Duodenal mucosa (tissue), 2 donors: ENCODE measurements at regions not wholly inside any gene's neighbourhood (a gene's known extent, or its start where the extent isn't known, plus 50 kb on each side); places are given as distances from the start of the nearest gene placed in this dataset.

Source experiments
- H3K27ac ChIP-seq: one replicate; pipeline ENCODE4 v1.7.0; 2013; ENCODE audit warnings: low read depth, low read length
- H3K27me3 ChIP-seq, 2 donors: one replicate each; pipeline ENCODE4 v1.7.0; 2013; ENCODE audit warnings: low read length in 2 of 2, control low read depth in 1 of 2; ENCODE audit not compliant: insufficient read depth in 2 of 2, control insufficient read depth in 1 of 2
- H3K36me3 ChIP-seq, 2 donors: one replicate each; pipeline ENCODE4 v1.7.0; 2013; ENCODE audit warnings: low read length in 2 of 2, control low read depth in 1 of 2; ENCODE audit not compliant: insufficient read depth in 2 of 2, control insufficient read depth in 1 of 2
- H3K4me1 ChIP-seq, 2 donors: one replicate each; pipeline ENCODE4 v1.7.0; 2013; ENCODE audit warnings: low read length in 2 of 2, control low read depth in 1 of 2; ENCODE audit not compliant: insufficient read depth in 2 of 2, control insufficient read depth in 1 of 2
- H3K4me3 ChIP-seq, 2 donors: one replicate each; pipeline ENCODE4 v1.7.0; 2013; ENCODE audit warnings: low read length in 2 of 2, low read depth in 1 of 2
- H3K9ac ChIP-seq, 2 donors: one replicate each; pipeline ENCODE4 v1.7.0; 2013; ENCODE audit warnings: low read length in 2 of 2, low read depth in 1 of 2
- H3K9me3 ChIP-seq, 2 donors: one replicate each; pipeline ENCODE4 v1.7.0; 2013; ENCODE audit warnings: low read length in 2 of 2, control low read depth in 1 of 2; ENCODE audit not compliant: control insufficient read depth in 1 of 2

DNA sequence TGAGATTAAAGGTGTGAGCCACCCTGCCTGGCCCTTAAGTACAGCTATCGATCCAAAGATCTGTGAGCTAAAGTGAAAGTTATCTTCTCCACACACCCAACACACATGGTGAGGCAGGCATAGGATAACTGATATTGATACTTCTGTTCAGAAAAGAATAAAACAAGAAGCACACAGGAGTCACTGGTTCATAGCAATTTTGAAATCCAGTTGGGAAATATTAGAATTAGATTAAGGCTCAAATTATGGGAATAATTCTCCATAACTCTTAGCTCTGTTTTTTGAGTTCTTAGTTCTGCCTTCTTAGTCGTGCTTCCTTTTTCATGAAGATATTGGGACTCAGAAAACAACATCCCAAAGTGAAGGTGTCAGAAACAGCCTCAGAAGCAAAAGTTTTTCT is 186.0 kb upstream of the PLXNC1 start:
- Histone ChIP-seq H3K4me3 (no peak overlapping the region), H3K9ac (no peak overlapping the region), H3K27ac (no peak overlapping the region), H3K9me3 (no peaks in the 10 kb centered on the region), H3K36me3 (no peaks in the 10 kb centered on the region), H3K4me1 (no peaks in the 10 kb centered on the region), H3K27me3 (no peaks in the 10 kb centered on the region)

DNA sequence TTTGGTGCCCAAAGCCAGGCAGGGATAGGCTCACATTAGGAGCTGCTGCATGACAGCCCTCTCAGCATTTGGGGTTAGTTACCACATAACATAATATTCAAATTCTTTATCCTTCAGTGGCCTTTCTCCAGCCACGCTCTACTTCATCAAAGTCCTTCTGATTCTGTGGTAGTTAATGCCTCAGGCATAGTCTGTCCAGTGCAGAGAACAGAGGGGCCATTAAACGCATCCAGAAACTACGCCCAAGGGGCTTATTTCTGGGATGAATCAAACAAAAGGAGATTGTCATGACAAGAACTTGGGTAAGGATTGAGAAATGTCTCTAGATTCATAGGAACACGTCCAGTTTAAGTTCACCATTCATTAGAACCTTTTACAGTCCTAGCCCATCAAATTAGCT is 183.4 kb upstream of the PLXNC1 start:
- Histone ChIP-seq H3K4me3 (no peak overlapping the region), H3K27me3 (no peaks in the 10 kb centered on the region), H3K27ac (no peak overlapping the region), H3K4me1 (no peaks in the 10 kb centered on the region), H3K9ac (no peak overlapping the region), H3K36me3 (no peaks in the 10 kb centered on the region), H3K9me3 (no peaks in the 10 kb centered on the region)

DNA sequence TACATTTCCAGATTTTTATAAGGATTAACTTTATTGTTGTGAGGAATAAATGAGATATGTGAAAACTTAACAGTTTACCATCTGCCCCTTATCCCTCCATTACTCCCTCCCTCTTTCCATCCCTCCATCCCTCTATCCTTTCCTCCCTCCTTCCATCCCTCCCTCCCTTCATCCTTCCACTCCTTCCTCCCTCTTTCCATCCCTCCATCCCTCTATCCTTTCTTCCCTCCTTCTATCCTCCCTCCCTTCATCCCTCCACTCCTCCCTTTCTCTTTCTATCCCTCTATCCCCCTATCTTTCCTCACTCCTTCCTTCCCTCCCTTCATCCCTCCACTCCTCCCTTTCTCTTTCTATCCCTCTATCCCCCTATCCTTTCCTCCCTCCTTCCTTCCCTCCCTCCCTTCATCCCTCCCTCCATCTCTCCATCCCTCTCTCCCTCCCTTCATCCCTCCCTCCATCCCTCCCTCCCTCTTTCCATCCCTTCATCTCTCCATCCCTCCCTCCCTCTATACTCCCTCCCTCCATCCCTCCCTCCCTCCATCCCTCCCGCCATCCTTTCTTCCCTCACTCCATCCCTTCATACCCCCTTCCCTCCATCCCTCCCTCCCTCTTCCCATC is 181.8 kb upstream of the PLXNC1 start:
- Histone ChIP-seq H3K4me3 (no peak overlapping the region), H3K9ac (no peak overlapping the region), H3K27ac (no peak overlapping the region), H3K27me3 (no peaks in the 10 kb centered on the region), H3K36me3 (no peaks in the 10 kb centered on the region), H3K4me1 (no peaks in the 10 kb centered on the region), H3K9me3 (no peaks in the 10 kb centered on the region)

GRCh38 chr12:93967454-93967853 is 180.9 kb upstream of the PLXNC1 start:
- no peak overlapping the region for H3K9ac ChIP-seq
- H3K36me3 ChIP-seq = no peaks in the 10 kb centered on the region
- no peaks in the 10 kb centered on the region for H3K4me1 ChIP-seq
- H3K27me3 ChIP-seq = no peaks in the 10 kb centered on the region
- H3K4me3 ChIP-seq = no peak overlapping the region
- H3K27ac ChIP-seq = no peak overlapping the region
- no peaks in the 10 kb centered on the region for H3K9me3 ChIP-seq

- no peaks in the 10 kb centered on the region for H3K9me3 ChIP-seq
- H3K36me3 ChIP-seq = no peaks in the 10 kb centered on the region
- H3K4me3 ChIP-seq = no peak overlapping the region
- no peaks in the 10 kb centered on the region for H3K4me1 ChIP-seq
- H3K27ac ChIP-seq = no peak overlapping the region
- H3K9ac ChIP-seq = no peak overlapping the region
- no peaks in the 10 kb centered on the region for H3K27me3 ChIP-seq
Observed at GRCh38 chr12:93968536-93969285, 179.7 kb upstream of the PLXNC1 start.

DNA sequence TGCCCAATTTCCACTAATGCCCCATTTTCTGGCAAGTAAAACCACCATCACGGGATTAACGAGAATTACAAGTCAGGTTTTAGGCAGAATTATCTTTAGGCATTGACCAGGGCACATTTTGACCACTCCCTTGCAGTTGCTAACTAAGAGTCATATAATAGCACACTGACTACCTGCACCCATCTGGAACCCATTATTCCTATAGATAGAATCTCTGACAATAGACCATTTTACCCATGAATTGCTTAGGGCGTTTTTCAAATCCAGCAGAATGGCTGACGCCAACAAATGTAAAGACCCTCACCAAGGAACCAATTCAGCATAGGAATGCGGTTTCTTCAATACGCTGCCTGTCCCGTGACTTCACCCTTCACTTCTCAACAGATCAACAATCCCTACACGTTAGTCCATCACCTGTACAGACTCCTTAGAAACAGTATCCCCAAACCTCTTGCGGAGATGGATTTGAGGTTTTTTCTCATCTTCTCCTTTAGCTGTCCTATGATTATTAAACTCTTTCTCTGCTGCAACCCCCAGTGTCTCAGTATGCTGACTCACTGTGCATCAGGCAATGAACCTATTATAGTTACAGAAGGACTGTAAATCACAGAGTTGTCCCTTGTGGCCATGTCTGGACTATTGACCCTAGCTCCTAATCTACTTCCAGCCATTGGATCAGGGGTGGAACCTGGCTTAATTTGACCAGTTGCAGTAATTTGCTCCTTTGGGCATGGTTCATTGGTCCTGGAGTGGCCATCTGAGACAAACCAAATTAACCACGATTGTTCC is 177.3 kb upstream of the PLXNC1 start:
- Histone ChIP-seq H3K4me1 (no peaks in the 10 kb centered on the region), H3K4me3 (no peak overlapping the region), H3K36me3 (no peaks in the 10 kb centered on the region), H3K27me3 (no peaks in the 10 kb centered on the region), H3K9me3 (no peaks in the 10 kb centered on the region), H3K9ac (no peak overlapping the region), H3K27ac (no peak overlapping the region)

- no peak overlapping the region for H3K27ac ChIP-seq
- no peaks in the 10 kb centered on the region for H3K9me3 ChIP-seq
- H3K4me1 ChIP-seq = peaks cover 3 to 5% of the 10 kb centered on the region in 2 donors
- no peaks in the 10 kb centered on the region for H3K36me3 ChIP-seq
- no peaks in the 10 kb centered on the region for H3K27me3 ChIP-seq
- no peak overlapping the region for H3K4me3 ChIP-seq
- H3K9ac ChIP-seq = no peak overlapping the region
Observed at GRCh38 chr12:93972411-93973208, 175.8 kb upstream of the PLXNC1 start.

DNA sequence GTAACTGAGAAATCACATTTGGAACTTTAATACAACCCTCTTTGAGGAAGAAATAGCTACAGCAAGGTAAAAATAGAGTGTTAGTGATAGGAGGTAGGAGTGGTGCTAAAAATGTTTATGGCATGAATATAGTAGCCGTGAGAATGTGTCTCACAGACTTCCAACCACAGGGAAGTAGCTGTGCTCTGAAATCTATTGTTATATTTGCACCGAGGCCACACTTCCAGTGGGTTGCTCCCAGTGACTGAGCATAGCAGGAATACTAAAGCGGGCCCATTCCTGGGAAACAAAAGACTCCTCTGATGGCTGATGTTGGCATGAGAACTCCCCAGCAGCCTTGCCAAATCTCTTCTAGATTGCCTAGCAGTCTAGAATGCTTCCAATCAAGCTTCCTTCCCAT is 174.1 kb upstream of the PLXNC1 start:
- Histone ChIP-seq H3K4me3 (no peak overlapping the region), H3K9me3 (no peaks in the 10 kb centered on the region), H3K36me3 (no peaks in the 10 kb centered on the region), H3K27me3 (no peaks in the 10 kb centered on the region), H3K27ac (no peak overlapping the region), H3K4me1 (peaks cover 3 to 5% of the 10 kb centered on the region in 2 donors), H3K9ac (no peak overlapping the region)

- peaks cover 3 to 5% of the 10 kb centered on the region in 2 donors for H3K4me1 ChIP-seq
- no peak overlapping the region for H3K4me3 ChIP-seq
- H3K36me3 ChIP-seq = no peaks in the 10 kb centered on the region
- no peak overlapping the region for H3K27ac ChIP-seq
- no peaks in the 10 kb centered on the region for H3K9me3 ChIP-seq
- H3K27me3 ChIP-seq = no peaks in the 10 kb centered on the region
- H3K9ac ChIP-seq = no peak overlapping the region
Observed at GRCh38 chr12:93976024-93976423, 172.4 kb upstream of the PLXNC1 start.
